Suppressor macrophage treated with lipopolysaccharide for 1 hour (primary cell): ENCODE measurements at regions not wholly inside any gene's neighbourhood (a gene's known extent, or its start where the extent isn't known, plus 50 kb on each side); places are given as distances from the start of the nearest gene placed in this dataset.
A peak's percentile ranks its signal among the peaks of the same experiment; 100 is the strongest.
"Not testable (repeated sequence)": the region's sequence is repeated elsewhere in the genome, so short reads cannot be mapped to it uniquely, and the experiment has no call there.

Source experiments
- DNase-seq, 3 donors: peaks; one replicate each; pipeline ENCODE4 v3.0.0-alpha.2; 2020 to 2022

- DNase-seq, result peak; percentile 79 to 87 (median 86)
Measured at GRCh38 chr14:106518054-106518943, 991.9 kb downstream of the TMEM121 start.

GRCh38 chr14:106522118-106522517 lies 995.7 kb downstream of the TMEM121 start:
- DNase-seq, result not testable (repeated sequence)

GRCh38 chr14:106522990-106523389 lies 996.6 kb downstream of the TMEM121 start:
- no peak for DNase-seq

GRCh38 chr14:106528717-106529116 lies 1002.3 kb downstream of the TMEM121 start:
- no peak for DNase-seq

GRCh38 chr14:106530031-106530422 lies 1003.6 kb downstream of the TMEM121 start:
- DNase-seq, result no peak

DNA sequence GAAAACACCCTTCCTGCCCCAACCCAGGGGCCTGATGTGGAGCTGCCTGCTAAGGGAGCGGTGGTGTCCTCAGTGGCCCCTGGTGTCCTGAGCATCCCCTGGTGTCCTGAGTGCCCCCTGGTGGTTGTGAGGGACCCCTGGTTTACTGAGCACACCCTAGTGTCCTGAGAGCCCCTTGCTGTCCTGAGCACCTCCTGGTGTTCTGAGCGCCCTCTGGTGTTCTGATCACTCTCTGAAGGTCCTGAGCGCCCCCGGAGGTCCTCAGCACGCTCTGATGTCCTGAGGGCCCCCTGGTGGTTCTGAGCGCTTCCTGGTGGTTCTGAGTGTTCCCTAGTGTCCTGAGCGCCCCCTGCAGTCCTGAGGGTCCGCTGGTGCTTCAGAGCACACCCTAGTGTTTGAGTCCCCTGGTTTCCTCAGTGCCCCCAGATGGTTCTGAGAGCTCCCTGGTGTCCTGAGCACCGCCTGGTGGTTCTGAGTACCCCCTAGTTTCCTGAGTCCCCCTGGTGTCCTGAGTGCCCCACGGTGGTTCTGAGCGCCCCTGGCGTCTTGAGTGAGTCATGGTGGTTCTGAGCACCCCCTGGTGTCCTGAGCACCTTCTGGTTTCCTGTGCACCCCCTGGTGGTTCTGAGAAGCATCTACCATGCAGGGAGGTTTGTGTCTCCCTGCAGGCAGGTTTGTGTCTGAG lies 1004.2 kb downstream of the TMEM121 start:
- peak in 2 of 3 donors; percentile 11 to 22 for DNase-seq

DNA sequence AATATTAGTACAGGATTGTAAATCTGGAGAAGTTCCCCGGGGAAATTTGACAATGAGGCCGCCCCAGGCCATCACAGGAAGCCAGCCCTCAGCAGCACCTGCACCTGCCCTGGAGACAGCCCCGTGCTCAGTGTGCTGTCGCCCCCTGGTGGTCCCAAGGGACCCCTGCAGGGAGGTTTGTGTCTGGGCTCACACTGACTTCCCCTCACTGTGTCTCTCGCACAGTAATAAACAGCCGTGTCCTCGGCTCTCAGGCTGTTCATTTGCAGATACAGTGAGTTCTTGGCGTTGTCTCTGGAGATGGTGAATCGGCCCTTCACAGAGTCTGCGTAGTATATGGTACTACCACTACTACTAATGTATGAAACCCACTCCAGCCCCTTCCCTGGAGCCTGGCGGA lies 1011.2 kb downstream of the TMEM121 start:
- peak in 2 of 3 donors; percentile 25 to 42 for DNase-seq

GRCh38 chr14:106538201-106538600 lies 1011.8 kb downstream of the TMEM121 start:
- no peak for DNase-seq

- DNase-seq, result peak; percentile 26 to 55 (median 37)
Measured at GRCh38 chr14:106547735-106548434, 1021.5 kb downstream of the TMEM121 start.

DNA sequence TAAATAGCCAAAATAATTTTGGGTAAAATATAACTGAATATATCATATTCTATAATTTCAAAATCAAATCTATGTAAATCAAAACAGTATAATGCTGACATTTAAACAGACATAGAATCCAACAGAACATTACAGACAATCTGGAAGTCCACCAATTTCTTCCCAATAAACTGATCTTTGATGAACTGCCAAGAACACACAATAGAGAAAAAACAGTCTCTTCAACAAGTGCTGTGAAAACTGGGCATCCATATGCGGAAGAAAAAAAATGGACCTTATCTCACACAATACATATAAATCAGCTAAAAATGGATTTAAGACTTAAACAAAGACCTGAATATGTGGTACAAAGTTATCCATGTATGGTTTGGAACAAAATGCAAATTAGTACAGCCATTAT lies 1022.7 kb downstream of the TMEM121 start:
- no peak for DNase-seq

DNA sequence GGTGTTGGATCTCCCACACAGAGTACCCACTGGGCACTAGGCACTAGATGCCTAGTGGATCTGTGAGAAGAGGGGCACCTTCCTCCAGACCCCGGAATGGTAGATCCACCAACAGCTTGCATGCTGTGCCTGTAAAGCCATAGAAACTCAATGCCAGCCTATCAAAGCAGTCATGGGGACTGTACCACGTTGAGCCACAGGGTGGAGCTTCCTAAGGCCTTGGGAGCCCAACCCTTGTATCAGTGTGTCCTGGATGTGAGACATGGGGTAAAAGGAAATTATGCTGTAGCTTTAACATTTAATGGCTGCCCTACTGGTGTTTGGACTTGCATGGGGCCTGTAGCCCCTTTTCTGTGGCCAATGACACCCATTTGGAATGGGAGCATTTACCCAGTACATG lies 1024.9 kb downstream of the TMEM121 start:
- DNase-seq, result no peak

GRCh38 chr14:106556211-106556610 lies 1029.8 kb downstream of the TMEM121 start:
- not testable (repeated sequence) for DNase-seq

- DNase-seq, result peak; percentile 64 to 90 (median 74)
Measured at GRCh38 chr14:106556665-106557289, 1030.4 kb downstream of the TMEM121 start.

DNA sequence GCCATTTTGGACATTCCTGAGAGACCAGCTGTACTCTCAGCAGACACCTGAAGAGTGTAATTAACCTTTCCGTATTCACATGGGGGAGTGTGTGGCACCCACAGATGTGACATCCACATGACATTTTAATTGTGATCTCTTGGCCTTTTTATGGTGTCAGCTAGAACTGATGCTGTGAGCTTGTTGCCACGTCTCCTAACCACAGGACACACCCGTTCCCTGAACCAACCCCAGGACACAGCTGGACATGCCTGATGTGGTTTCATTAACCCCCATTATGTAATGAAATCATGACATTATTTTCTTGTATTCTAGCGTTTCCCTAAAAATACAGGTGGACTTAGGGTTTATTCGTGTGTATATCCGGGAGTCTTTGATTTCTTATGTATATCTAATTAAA lies 1036.1 kb downstream of the TMEM121 start:
- DNase-seq, result no peak

GRCh38 chr14:106564058-106564643 lies 1037.8 kb downstream of the TMEM121 start:
- peak; percentile 63 to 83 (median 70) for DNase-seq

DNA sequence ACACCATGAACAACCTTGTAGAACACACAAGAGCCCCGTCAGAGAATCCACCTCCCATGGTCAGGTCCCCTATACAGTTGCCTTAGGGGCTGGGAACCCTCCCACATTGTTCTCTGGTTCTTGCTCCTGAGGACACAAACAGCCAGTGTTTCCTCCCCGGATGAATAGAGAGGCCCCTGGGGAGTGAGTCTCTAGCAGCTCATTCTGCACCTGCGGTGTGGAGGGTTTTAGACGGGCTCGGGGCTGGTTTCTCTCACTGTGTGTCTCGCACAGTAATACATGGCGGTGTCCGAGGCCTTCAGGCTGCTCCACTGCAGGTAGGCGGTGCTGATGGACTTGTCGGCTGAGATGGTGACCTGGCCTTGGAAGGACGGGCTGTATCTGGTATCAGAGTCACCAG lies 1052.1 kb downstream of the TMEM121 start:
- DNase-seq, result no peak

DNA sequence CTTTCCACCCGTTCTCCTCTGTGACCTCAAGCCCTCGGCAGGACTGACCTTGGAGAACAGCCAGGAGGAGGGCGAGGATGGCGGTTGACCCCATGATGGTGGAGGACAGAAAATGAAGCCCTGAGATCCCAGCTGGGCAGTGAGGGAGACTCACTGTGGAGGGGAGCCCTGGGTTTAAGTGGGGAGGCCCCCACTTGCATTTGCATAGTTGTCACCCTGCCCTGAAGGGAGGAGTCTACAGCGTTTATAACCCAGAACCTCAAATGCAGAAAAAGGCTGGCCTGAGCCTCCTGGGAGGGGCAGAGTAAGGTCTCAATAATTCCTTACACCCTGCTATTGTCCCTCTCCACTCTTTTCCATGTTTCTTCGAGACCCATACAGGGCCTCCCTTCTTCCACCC lies 1052.7 kb downstream of the TMEM121 start:
- DNase-seq, result no peak

- no peak for DNase-seq
Measured at GRCh38 chr14:106585692-106586091, 1059.3 kb downstream of the TMEM121 start.

DNA sequence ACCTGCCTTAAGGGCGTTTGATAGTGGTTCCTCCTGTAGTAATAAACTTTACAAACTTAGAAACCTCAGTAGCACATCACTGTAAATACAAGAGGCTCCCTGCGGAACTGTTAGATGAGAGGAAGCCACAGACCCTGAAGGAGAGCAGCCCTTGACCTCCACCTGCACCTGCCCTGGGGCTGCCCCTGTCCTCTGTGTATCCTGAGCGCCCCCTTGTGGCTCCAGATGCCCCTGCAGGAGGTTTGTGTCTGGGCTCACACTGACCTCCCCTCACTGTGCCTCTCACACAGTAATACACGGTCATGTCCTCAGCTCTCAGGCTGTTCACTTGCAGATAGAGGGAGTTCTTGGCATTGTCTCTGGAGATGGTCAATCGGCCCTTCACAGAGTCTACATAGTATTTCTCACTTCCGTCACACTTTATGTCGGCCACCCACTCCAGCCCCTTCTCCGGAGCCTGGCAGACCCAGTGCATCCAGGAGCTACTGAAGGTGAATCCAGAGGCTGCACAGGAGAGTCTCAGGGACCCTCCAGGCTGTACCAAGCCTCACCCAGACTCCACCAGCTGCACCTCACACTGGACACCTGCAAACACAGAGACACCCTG lies 1059.8 kb downstream of the TMEM121 start:
- peak; percentile 40 to 79 (median 57) for DNase-seq

- DNase-seq, result not testable (repeated sequence)
Measured at GRCh38 chr14:106591539-106591938, 1065.2 kb downstream of the TMEM121 start.

- not testable (repeated sequence) for DNase-seq
Measured at GRCh38 chr14:106592115-106592852, 1065.9 kb downstream of the TMEM121 start.
